PC-3 (cell line): ENCODE measurements at regions not wholly inside any gene's neighbourhood (a gene's known extent, or its start where the extent isn't known, plus 50 kb on each side); places are given as distances from the start of the nearest gene placed in this dataset.

ENCODE experiments used
- EZH2 ChIP-seq: fragments of 300-600 bp; sonication (generic); IDR thresholded peaks from one replicate; pipeline ENCODE4 v1.6.1; 2017; ENCODE audit warnings: antibody characterized with exemption, mild to moderate bottlenecking, low read length; ENCODE audit not compliant: unreplicated experiment
- TF ChIP-seq, protein P1 (sequence below): fragments of 300-600 bp; sonication (generic); conservative IDR thresholded peaks from 2 replicates; pipeline ENCODE4 v1.5.1; 2017; ENCODE audit warnings: antibody characterized with exemption, low read depth, mild to moderate bottlenecking, low read length

DNA sequence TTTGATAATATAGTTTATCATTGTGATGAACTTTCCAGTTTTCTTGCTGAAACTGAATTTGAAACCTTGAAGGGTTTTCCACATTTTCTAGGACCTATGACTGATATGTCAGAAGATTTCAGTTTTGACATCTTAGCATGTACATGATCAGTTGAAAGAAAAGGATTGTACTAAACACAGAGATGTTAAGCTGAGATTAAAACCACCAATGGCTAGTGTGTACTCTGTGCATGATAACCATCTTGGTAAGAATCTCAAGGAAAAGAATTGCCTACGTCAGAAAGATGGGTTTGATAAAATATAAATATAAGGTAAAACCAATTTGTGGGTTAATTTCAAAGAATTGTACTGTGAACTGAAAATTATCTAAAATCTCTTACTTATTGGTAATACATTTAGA lies 776.4 kb downstream of the GATA3 start:
- TF ChIP-seq, protein P1, sequence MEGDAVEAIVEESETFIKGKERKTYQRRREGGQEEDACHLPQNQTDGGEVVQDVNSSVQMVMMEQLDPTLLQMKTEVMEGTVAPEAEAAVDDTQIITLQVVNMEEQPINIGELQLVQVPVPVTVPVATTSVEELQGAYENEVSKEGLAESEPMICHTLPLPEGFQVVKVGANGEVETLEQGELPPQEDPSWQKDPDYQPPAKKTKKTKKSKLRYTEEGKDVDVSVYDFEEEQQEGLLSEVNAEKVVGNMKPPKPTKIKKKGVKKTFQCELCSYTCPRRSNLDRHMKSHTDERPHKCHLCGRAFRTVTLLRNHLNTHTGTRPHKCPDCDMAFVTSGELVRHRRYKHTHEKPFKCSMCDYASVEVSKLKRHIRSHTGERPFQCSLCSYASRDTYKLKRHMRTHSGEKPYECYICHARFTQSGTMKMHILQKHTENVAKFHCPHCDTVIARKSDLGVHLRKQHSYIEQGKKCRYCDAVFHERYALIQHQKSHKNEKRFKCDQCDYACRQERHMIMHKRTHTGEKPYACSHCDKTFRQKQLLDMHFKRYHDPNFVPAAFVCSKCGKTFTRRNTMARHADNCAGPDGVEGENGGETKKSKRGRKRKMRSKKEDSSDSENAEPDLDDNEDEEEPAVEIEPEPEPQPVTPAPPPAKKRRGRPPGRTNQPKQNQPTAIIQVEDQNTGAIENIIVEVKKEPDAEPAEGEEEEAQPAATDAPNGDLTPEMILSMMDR = no peak
- no peak for TF ChIP-seq EZH2
